ENCODE measurements at regions not wholly inside any gene's neighbourhood (a gene's known extent, or its start where the extent isn't known, plus 50 kb on each side); places are given as distances from the start of the nearest gene placed in this dataset.

DNA sequence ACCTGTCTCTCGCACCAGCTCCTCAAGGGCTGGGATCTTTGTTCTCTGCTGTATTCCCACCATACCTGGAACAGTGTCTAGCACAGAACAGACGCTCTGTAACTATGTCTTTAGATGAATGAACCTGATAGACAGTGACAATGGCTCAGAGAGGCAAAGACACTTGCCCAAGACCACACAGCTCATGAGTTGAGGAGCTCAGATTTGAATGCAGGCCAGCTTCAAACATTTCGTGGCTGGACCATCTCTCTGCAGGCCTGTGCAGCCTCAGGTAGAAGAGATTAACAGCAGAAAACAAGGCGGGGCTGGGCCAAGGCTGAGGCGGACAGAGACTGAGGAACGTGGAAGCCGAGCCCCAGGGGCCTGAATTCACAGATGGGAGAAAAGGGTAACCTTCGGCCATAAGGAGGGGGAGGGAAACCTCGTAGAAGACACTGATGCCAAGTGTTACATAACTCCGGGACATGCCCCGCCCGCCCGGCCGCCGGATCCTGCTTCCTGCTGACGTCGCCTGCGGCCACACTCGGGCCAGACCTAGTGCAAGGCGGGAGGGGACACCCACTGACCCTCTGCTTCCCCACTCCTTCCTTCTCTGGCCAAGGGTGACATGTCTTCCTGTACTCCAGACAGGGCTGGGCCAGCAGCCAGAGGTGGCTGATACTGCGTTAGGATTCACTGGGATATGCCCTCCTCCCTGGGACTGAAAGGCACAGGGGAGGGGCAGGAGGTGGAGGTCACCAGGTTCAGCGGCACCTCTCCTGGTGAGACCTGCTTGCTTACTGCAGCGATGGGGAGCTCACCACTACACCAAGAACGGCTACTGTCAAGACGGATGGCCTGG is 86.8 kb downstream of the RFLNA start:
- CTCF ChIA-PET (ENCODE audit: unreplicated experiment), result no interaction called here
- no TSS peak for BruUV-seq (replicated peaks)

DNA sequence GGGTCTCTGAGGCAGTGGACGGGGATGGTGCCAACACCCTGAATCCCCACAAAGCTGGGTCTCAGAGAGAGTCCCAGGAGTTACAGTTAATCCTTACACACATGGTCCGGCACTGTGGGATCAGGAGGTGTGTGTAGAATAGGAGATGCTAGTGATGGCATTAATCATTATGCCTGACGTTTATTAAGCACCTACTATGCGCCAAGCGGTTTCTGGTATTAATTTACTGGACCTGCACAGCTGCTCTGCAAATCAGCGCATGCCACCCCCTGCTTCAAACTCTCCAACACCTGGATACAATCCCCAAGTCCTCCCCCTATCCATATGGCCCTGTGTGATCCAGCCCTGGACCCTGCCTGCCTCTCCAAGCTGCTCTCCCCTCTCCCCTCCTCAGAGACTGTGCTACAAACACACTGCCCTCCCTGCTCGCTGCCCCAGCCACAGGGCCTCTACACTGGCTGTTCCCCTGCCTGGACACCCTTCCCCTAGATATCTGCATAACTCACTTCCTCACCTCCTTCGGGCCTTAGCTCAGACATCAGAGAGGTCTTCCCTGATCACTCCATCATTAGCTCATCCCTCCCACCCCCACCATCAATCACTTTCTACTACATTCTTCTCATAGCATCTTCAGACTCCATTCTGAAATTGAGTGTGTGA is 86.0 kb downstream of the RFLNA start:
- TF ChIP-seq, protein P1, sequence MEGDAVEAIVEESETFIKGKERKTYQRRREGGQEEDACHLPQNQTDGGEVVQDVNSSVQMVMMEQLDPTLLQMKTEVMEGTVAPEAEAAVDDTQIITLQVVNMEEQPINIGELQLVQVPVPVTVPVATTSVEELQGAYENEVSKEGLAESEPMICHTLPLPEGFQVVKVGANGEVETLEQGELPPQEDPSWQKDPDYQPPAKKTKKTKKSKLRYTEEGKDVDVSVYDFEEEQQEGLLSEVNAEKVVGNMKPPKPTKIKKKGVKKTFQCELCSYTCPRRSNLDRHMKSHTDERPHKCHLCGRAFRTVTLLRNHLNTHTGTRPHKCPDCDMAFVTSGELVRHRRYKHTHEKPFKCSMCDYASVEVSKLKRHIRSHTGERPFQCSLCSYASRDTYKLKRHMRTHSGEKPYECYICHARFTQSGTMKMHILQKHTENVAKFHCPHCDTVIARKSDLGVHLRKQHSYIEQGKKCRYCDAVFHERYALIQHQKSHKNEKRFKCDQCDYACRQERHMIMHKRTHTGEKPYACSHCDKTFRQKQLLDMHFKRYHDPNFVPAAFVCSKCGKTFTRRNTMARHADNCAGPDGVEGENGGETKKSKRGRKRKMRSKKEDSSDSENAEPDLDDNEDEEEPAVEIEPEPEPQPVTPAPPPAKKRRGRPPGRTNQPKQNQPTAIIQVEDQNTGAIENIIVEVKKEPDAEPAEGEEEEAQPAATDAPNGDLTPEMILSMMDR (conservative IDR thresholded peaks at IDR 0.05; ENCODE audit: low read length), result no peak
- no peak for TF ChIP-seq EZH2phosphoT487 (IDR thresholded peaks at IDR 0.05; ENCODE audit: borderline replicate concordance, low read depth, low read length)
- Histone ChIP-seq H3K4me2 (ENCODE audit: low read length) (no peak overlapping the region), H3K36me3 (ENCODE audit: insufficient read depth, low read length) (peaks cover 3% of the 10 kb centered on the region; the same call in 1 of the 2 replicates), H3K4me1 (ENCODE audit: insufficient read depth, low read length, poor library complexity, severe bottlenecking) (no peaks in the 10 kb centered on the region), H3K9me3 (ENCODE audit: low read length) (no peaks in the 10 kb centered on the region), H3K27ac (ENCODE audit: low read depth, low read length, poor library complexity, severe bottlenecking) (no peak overlapping the region), H3K4me3 (ENCODE audit: low read depth, low read length, poor library complexity, severe bottlenecking) (no peak overlapping the region), H3K9me2 (ENCODE audit: insufficient read depth, low read length) (no peaks in the 10 kb centered on the region), H3K79me2 (ENCODE audit: insufficient read depth, low read depth, low read length) (no peaks in the 10 kb centered on the region), H4K20me1 (ENCODE audit: insufficient read depth, low read length) (no peaks in the 10 kb centered on the region), H2AFZ (ENCODE audit: low read length) (no peak overlapping the region)
- intact Hi-C loops (cut with micrococcal nuclease; ENCODE audit: unreplicated experiment), result no loop called here
- no TSS peak for BruUV-seq (replicated peaks)
- ChIA-PET CTCF (ENCODE audit: unreplicated experiment) (no interaction called here), POLR2A (interaction anchor here (1.6 kb wide), 1 partner anchor 9 kb away, joined by 4 read pairs; no protein-coding TSS in a partner anchor)
- no peak for DNase-seq (ENCODE audit: low spot score)

More for the DNA sequence above, 86.8 kb downstream of the RFLNA start:
- intact Hi-C loops (cut with micrococcal nuclease; ENCODE audit: unreplicated experiment), result no loop called here
- no peaks in the 10 kb centered on the region for H3K4me1 ChIP-seq (ENCODE audit: insufficient read depth, low read length, poor library complexity, severe bottlenecking)
- no peaks in the 10 kb centered on the region for H4K20me1 ChIP-seq (ENCODE audit: insufficient read depth, low read length)
- no peak overlapping the region for H3K27ac ChIP-seq (ENCODE audit: low read depth, low read length, poor library complexity, severe bottlenecking)
- no peaks in the 10 kb centered on the region for H3K9me3 ChIP-seq (ENCODE audit: low read length)
- no peak for DNase-seq (ENCODE audit: low spot score)
- no peak overlapping the region for H3K4me3 ChIP-seq (ENCODE audit: low read depth, low read length, poor library complexity, severe bottlenecking)
- peaks cover 3% of the 10 kb centered on the region; the same call in 1 of the 2 replicates for H3K36me3 ChIP-seq (ENCODE audit: insufficient read depth, low read length)
- TF ChIP-seq EZH2phosphoT487 (IDR thresholded peaks at IDR 0.05; ENCODE audit: borderline replicate concordance, low read depth, low read length), result no peak
- TF ChIP-seq, protein P1 (conservative IDR thresholded peaks at IDR 0.05; ENCODE audit: low read length), result no peak
- no peaks in the 10 kb centered on the region for H3K9me2 ChIP-seq (ENCODE audit: insufficient read depth, low read length)
- no peak overlapping the region for H3K4me2 ChIP-seq (ENCODE audit: low read length)
- POLR2A ChIA-PET, result interaction anchor here (1.6 kb wide), 1 partner anchor 9 kb away, joined by 4 read pairs; no protein-coding TSS in a partner anchor
- no peak overlapping the region for H2AFZ ChIP-seq (ENCODE audit: low read length)
- H3K79me2 ChIP-seq (ENCODE audit: insufficient read depth, low read depth, low read length), result no peaks in the 10 kb centered on the region

Measured in OCI-LY7 (cell line).